ENCODE measurements at regions not wholly inside any gene's neighbourhood (a gene's known extent, or its start where the extent isn't known, plus 50 kb on each side); places are given as distances from the start of the nearest gene placed in this dataset.
A peak's percentile ranks its signal among the peaks of the same experiment; 100 is the strongest.

DNA sequence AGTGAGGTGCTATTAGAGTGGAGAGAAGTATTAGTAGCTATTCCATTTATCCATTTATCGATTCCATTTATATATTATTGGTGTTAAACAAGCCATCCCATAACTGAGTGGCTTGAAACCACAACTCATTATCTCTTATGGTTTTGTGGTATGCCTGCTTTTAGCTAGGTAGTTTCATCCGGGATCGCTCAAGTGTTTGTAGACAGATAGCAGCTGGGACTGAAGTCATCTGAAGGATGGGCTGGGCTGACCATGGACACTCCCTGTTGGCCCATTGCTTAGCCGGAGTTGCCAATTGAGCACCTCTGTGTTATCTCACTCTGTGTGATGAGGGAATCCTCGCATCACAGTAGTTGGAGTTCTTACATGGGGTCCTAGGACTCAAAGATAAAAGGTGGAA, 622.5 kb downstream of the PLA2G4A start:
- DNase-seq, result no peak

DNA sequence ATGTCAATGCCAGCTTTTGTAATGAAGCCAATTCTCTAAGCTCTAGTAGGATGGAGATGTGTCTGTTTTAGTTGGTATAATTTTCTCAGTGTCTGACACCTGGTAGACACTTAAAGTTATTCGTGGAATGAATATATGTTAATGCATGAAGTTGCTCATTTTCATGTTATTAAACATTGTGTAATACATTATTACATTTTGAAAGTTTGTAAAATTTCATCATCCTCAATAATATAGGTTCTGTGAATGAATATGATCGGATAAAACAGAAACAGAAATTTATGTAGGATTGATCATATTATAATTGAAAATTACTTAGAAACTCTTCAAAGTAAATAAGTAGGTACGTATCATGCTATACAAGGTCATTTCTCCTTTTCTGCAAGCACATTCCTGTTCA, 625.3 kb downstream of the PLA2G4A start:
- no peak for DNase-seq

DNA sequence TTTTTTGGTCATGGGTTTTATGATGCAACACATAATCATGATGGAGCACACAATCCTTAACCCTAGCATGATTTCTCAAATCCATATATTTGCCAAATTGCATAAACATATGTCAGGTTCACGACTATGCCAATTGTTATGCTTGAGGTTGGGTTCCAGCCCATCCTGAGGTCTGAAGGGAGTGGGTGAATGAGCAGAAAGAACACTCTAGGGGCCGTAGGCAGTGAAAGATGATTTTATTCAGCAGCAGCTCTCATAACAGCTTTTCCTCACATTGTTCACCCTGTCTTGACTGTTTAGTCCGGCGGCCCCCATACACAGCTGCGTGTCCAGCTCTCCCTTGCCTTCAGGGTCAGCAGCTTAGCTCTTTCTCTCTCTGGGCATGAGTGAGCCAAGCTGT, 627.7 kb downstream of the PLA2G4A start:
- DNase-seq, result no peak

DNA sequence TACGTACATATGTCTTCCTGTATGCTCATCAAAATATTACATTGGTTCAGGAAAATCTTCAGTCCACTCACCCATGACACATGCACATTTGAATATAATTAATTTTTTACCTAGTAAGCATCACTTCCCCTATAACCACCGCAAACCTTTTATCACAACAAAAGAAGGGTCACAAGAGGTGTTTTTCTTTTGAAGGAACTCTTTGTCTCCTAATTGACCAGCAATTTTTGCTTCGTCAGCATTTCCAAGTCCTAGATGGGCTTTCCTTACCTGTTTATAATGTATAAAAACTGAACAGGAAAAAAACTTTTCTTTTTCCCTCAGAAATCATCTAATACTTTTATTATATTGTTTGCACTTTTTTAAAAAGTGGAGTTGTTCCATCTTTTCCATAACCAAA, 631.3 kb downstream of the PLA2G4A start:
- DNase-seq, result no peak

DNA sequence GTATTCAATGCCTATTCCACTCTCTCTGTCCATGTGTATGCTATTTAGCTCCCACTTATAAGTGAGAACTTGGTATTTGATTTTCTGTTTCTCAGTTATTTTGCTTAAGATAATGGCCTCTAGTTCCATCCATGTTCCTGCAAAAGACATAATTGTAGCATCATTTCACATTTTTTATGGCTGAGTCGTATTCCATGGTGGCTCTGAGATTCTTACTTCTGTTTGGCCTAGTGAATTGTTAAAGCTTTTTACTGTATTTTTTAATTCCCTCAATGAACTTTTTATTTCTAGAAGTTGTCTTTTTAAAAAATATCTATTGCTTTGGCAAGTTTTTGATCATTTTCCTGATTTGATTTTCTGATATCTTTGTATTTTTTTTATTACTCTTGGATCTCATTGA, 635.6 kb downstream of the PLA2G4A start:
- no peak for DNase-seq

DNA sequence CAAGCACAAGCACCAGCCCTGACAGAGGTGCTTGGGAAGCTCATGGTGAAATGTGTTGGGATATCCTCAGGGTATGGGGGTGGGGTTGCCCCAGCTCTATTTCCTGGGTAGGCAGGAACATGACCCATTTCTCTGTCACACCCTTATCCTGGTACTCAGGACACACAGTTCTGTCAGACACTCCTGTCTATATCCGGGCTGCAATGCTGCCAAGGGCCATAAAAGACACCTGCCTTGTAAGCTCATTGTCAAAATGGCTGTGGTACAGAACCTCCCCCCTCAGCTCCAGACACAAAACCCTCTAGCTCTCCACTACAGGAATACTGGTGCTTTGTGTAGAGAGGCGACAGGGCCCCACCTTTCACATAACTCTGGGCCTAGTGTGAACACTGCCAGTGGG, 636.7 kb downstream of the PLA2G4A start:
- no peak for DNase-seq

DNA sequence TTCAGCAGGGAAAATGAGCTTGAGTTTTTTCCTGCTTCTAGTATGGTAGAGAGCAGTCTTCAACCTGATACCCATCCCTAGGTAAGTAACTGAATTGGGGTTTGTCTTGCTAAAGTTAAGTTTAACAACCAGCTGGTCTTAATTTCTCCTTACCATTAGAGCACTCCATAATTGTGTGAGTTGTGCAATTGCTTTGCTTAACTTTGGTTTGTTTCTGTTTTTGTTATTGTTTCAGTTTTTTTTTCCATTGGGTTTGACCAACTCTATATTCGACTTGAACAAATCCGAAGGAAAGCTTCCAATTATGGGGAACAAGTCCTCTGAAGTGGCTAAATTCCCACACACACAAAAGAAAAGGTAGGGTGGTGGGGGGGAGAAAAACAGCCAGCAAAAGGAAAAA, 641.1 kb downstream of the PLA2G4A start:
- DNase-seq, result no peak

DNA sequence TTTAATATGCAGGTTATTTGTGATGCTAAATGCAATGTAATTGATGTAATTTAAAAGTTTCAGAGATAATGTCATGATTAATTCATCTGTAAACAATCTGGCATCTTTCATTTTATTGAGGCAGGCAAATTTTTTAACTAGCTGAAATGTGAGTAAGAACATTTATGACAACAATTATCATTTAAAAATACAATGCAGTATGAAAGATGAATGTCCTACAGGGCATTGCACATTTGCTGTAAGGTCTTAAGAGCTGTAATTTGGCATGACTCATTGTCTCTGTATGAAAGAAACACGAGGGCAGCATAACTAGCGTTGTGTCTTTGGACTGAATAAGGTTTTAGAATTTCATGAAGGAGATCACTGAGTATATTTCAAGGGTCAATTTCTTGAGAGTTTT, 642.8 kb downstream of the PLA2G4A start:
- peak; percentile 29 for DNase-seq

DNA sequence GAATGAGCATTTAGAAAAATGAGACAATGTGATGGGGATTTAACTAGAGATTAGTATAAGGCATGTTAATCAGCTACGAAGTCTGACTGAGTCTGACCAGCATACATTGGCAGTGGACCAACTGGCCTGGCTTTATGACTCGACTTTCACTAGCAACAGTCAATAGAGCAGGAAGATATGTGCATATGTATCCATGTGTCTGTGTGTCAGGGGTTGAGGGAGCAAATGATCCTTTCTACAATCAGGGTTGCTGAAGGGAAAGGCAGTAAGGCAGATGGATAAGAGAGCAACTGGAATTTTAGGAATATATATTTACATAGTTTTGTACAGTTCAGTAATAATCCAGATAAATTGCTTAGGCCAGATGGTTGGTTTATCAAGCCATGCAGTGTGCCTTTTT, 645.6 kb downstream of the PLA2G4A start:
- no peak for DNase-seq

DNA sequence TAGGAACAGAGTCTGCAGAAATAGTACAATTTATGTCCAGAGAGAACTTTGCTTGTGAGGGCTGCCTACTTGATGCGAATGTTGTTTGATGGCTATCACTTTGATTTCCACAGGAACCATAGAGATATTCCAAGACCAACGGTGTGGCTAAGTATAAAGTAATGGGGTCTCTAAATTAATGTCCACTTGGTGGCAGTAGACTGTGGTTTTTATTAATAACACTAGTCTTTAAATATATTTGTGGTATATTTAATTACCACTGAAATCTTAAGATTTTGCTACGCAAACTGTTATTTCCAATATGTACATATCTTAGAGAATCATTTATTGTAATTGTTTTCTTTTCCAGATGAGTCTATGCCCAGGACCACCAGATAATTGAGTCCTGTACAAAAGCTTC, 647.9 kb downstream of the PLA2G4A start:
- no peak for DNase-seq

DNA sequence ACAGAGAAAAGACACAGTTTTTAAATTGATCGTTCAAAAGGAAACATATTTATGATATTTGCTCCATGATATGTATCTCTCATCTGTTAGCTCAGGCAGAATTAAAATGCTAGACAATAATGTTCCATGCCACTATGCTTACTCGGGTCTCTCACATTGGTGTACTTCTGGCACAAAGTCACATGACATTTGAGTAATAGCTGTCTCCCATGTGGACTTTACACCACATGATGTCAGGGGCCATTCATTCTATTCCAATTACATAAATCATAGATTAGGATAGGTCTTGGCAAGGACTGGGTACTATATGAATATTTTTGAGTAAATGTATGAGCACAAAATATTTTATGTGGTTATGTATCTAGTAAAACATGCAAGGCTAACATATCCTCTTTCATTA, 648.4 kb downstream of the PLA2G4A start:
- DNase-seq, result no peak

DNA sequence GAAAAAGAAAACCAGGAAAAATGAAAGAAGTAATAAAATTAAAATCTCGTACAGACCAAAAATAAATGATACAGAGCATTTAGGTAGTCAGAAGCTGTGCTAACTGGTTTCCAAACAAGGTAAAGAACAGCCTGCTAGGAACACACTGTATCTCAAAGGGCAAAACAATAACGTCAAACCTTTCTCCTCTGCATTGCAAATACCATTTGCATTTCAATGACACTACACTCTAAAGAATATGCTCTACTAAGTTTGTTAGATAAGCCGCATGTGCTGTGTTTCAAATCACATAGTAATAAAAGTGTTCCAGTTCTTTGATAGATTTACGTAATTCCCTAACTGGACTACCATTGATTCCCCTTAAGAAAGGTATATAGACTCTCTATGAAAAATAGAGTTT, 648.8 kb downstream of the PLA2G4A start:
- no peak for DNase-seq

DNA sequence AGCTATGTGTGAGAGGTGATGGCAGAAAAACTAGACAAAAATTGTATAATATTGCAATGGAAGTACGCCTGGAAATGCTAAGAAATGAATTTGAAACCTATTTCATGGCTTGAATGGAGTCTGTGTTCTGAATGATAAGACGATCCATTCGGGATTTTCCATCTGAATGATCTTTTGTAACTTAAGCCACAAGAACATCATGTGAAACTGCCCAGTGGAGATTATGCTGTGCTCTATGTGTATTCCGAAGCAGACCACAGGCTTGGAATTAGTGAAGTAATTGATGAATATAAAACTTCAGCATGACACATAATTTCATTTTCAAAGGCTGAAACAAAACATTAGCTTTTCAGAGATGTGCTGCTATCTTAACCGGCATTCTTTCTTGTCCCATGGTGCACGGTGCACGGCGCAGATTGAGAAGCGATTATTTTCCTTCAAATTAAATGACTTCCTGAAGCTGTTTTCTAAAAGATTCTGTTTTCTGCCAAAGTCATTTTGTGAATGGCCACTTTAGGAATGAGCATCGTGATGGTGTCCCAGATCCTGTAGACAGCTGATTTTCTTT, 652.9 kb downstream of the PLA2G4A start:
- no peak for DNase-seq

DNA sequence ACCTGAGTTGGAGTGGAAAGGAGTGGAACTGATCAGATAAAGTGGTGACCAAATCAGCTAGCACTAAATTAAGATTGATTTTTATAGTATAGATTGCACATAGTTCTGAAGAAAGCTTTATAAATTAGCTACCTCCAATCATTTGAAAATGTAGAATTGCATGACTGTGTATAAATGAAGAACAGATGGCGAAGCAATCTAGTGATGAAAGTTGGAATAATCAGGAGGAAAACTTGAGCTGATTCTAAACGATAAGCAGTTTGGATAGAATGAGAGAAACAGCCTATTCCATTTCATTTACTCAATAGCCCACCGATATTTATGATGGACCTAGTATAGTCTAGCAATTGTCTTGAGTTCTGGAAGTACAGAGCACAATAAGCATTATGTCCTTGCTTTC, 661.5 kb downstream of the PLA2G4A start:
- no peak for DNase-seq

DNA sequence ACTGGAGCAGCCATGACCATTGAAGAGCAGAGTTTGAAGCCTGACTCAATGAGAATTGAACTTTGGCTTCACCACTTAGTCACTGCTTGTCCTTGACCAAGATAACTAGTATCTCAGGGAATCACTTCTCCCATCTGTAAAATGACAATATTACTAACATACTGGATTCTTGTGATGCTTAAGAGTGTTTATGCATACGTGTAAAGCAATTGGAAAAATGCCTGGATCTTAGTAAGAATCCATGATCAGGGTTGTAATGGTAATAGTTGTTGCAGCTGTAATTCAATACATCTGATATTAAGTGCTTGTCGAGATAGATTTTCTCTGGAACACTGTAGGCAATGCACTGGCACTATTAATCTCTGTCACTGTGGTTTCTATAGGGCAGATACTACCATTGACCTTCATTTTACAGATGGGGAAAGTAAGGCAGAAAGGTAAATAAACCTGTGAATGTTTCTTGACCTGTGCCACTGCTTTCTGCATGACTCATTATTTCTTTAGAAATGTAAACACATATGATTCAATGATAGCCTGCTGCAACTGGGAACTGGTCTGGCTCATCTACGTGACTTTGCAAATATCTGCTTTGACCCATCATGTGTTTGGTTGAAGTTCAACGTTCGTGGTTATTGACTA, 662.5 kb downstream of the PLA2G4A start:
- DNase-seq, result no peak

DNA sequence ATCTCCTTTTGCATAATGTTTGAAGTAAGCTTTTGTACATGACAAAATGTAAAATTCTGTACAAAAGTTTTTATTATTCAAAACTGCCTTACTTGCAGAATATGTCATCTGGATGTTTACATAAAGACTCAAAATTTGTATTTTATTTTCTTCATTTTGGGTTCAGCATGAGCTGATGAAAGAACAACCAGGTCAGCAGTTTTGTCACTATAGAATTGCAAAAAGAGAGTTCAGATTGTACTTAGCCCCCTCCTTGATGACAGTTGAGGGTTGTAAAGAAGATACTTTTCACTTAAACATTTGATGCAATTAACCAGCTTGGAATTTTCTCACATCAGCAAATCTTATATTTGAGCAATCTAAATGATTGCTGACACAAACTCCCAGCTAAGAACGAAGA, 669.3 kb downstream of the PLA2G4A start:
- DNase-seq, result no peak

DNA sequence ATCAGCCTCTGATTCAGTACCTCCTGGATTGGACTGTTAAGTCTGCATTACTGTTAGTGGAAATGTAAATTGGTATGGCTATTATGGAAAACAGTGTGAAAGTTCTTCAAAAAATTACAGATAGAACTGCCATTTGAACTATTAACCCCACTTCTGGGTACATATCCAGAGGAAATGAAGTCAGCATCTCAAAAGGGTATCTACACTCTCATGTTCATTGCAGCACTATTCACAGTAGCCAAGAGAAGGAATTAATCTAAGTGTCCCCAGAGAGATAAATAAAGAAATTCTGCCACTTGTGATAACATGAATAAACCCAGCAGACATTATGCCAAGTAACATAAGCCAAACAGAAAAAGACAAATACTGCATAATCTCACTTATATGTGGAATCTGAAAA, 676.0 kb downstream of the PLA2G4A start:
- DNase-seq, result no peak

DNA sequence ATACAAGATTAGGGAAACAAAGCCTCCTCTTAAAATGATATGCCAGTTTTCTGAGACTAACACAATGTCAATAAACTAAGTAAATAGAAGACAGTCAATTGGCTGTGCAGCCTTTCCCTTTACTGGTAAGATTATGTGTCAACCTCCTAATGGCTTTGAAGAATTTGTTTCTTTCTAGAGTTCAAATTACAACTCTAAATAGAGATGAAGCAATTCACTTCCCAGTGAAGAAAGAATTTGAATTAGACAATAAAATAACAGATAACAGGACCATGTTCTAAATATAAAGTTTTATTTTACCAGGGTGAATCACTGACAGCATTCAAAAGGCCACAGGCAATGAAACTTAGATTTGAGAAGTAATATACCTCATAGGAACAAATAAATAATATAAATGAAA, 680.3 kb downstream of the PLA2G4A start:
- DNase-seq, result peak; percentile 6

DNA sequence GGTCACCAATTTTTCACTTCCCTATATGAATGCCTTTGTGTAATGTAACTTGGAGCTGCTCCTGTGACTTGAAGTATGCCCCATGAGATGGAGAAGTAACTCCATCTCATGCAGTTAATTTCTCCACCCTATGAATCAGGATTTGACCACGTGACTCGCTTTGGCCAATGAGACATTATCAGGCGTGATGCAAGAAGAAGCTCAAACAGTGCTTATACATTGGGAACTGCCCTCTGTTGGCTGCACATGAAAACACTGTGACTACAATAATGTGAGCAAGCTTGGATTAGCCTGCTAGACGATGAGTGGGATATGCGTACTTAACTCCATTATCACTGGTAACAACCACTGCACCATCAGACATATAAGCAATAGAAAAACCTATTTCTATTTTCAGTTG, 684.4 kb downstream of the PLA2G4A start:
- no peak for DNase-seq

DNA sequence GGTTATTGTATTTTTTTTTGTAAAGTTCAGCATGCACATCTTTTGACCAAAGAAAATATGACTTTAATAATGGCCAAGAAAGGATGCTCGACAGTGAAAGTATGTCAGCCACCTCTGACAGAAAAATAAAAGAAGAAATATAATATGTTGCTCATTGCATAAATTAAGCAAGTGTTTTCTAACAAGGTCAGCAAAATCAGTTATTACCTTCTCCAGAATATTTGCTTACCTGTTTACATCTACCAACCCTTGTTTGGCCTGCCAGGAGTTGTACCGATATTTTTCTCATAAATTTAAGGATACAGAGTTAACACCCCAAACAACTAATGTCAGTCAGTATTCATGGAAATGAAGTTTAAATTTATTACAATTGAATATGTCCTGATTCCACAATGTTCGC, 685.4 kb downstream of the PLA2G4A start:
- DNase-seq, result no peak

DNA sequence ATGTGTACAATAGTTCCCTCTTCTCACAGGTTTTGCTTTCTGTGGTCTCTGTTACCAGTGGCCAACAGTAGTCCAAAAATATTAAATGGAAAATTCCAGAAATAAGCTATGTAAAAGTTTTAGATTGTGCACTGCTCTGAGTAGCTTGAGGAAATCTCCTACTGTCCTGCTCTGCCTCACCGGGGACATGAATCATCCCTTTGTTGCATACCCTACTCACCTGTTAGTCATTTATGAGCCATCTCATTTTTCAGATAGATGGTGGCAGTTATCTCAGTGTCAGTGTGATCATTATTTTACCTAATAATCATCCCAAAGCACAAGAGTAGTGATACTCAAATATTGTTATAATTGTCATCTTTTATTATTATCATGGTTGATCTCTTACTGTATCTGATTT, 688.1 kb downstream of the PLA2G4A start:
- DNase-seq, result no peak

DNA sequence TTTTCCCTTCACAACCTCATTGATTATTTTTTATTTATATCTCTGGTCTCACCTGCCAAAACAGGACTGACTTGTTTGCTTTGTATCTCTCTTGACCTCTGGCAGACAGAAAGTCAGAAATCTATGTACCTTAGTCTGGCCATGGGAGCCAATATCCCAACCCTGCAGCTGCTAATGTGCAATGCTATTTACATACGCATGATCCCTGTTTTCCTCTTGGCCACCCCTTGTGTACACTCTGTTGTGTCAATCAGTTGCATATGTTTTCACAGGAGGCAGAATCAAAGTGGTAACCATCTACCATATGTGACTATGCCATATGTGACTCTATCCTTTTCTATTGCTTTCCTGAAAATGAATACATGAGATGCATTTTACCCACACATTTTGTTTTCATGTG, 688.8 kb downstream of the PLA2G4A start:
- DNase-seq, result no peak

DNA sequence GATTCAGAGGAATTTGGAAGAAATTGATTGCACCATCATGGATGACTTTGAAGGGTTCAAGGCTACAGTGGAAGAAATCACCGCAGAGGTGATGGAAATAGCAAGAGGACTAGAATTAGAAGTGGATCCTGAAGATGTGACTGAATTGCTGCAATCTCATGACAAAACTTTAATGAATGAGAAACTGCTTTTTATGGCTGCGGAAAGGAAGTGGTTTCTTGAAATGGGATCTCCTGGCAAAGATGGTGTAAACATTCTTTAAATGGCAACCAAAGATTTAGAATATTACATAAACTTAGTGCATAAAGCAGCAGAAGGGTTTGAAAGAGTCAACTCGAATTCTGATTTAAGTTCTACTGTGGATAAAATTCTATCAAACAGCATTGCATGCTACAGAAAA, 698.6 kb downstream of the PLA2G4A start:
- DNase-seq, result no peak

DNA sequence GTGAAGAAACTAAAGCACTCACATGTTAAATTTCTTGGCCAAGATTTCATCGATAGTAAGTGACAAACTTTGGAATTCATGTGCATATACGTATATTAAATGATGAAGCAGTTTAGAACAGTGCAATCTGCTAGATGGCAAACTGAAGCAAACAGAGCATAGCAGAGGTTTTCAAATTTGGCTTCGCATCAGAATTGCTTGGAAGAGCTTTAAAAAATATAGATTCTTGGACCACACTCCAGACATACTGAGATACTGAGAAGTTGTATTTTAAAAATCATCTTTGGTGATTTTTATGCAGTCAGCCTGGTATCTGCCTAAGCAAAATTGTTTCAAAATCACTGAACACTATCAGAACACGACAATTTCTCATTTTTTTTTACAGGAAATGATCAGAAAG, 709.2 kb downstream of the PLA2G4A start:
- DNase-seq, result no peak

DNA sequence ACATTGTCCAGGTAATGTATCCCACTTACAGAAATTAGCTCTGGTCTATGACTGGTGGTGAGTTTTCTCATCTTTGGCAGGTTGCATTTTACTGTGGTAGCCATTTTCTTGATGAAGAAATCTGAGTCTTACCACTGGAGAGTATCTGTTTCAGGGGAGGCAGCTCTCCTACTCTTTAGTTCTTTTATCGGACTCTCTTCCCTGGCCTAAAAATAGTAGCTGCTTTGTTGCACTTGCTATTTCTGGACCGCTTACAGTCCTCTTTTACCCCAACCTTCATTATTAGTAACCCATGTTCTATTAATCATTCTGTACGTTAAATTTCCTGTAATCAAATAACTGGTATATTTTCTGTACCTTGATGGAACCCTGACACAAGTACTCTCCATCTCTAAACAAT, 720.8 kb downstream of the PLA2G4A start:
- no peak for DNase-seq

DNA sequence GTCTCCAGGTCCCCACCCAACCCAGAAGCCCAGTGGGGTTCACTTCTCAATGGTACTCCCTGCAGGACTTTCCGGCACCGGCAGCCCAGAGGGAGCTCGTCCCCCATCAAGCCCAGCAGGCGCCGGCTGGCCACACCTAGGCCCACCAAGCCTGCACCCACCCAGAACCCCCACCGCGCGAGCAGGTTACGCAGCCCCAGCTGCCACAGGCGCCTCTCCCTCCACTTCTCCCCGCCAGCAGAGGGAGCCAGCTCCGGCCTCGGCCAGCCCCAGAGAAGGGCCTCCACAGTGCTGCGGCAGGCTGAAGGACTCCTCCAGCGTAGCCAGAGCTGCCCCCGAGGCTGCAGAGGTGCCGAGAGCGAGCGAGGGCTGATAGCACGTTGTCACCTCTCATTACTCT, 722.3 kb downstream of the PLA2G4A start:
- no peak for DNase-seq
